Esophagus squamous epithelium (tissue), 5 donors: ENCODE measurements at regions not wholly inside any gene's neighbourhood (a gene's known extent, or its start where the extent isn't known, plus 50 kb on each side); places are given as distances from the start of the nearest gene placed in this dataset.

ENCODE experiments used
- DNase-seq: peaks from one replicate; lab custom pipeline; 2025; lab: John Stamatoyannopoulos, UW
- H3K27ac ChIP-seq, 4 donors: fragments of 200-600 bp; sonication (generic); one replicate each; pipeline ENCODE4 v1.5.1; 2016 to 2019; ENCODE audit warnings: mild to moderate bottlenecking in 1 of 4
- H3K27me3 ChIP-seq, 4 donors: fragments of 200-600 bp; sonication (generic); 1 replicate in 3 of 4; 2 replicates in 1 of 4; pipeline versions ENCODE4 v1.5.1 to v1.6.0; 2017 to 2021; ENCODE audit warnings: antibody characterized with exemption in 1 of 4
- H3K36me3 ChIP-seq, 3 donors: fragments of 200-600 bp; sonication (generic); one replicate each; pipeline ENCODE4 v1.5.1; 2016 to 2019
- H3K4me1 ChIP-seq, 3 donors: fragments of 200-600 bp; sonication (generic); one replicate each; pipeline ENCODE4 v1.5.1; 2017 to 2019
- H3K4me3 ChIP-seq, 4 donors: fragments of 200-600 bp; sonication (generic); 1 replicate in 3 of 4; 2 replicates in 1 of 4; pipeline ENCODE4 v1.5.1; 2016 to 2019; ENCODE audit warnings: mild to moderate bottlenecking in 2 of 4, moderate library complexity in 1 of 4
- H3K9me3 ChIP-seq, 3 donors: fragments of 200-600 bp; sonication (generic); one replicate each; pipeline ENCODE4 v1.5.1; 2016 to 2019
- CTCF ChIP-seq, 6 experiments: fragments of 450-650 bp in 4 of 6; fragments of 200-600 bp in 2 of 6; sonication (generic) in 2 of 6; IDR thresholded peaks; one replicate each; pipeline ENCODE4 v1.5.1; 2016 to 2019; ENCODE audit warnings: antibody characterized with exemption in 6 of 6, mild to moderate bottlenecking in 4 of 6, moderate library complexity in 4 of 6
- POLR2A ChIP-seq, 4 donors: fragments of 450-650 bp; IDR thresholded peaks; one replicate each; pipeline ENCODE4 v1.6.1; 2017; ENCODE audit warnings: antibody characterized with exemption in 4 of 4, mild to moderate bottlenecking in 4 of 4, moderate library complexity in 3 of 4
- WGBS, 2 donors: methylation state at CpG; one replicate each; pipeline ENCODE4 v1.1.5; 2018; 5-methylcytosine and 5-hydroxymethylcytosine counted together
- intact Hi-C: fragments of 100-400 bp; cut with DNase I; formaldehyde crosslinking; loops from one replicate; pipeline ENCODE4 v1.15.0; 2022
- donor health status: DM: yes; HTN: yes; CAD: no.

- Histone ChIP-seq H3K4me3 (no peak overlapping the region), H3K36me3 (no peaks in the 10 kb centered on the region), H3K4me1 (peaks cover 0 to 7% (median 0%) of the 10 kb centered on the region in 3 donors), H3K9me3 (no peaks in the 10 kb centered on the region), H3K27ac (no peak overlapping the region), H3K27me3 (peaks cover 0 to 19% (median 0%) of the 10 kb centered on the region in 4 donors)
- DNase-seq: no peak
- TF ChIP-seq POLR2A (IDR thresholded peaks at IDR 0.05) (no peak), CTCF (IDR thresholded peaks at IDR 0.05) (no peak)
- WGBS, 2 donors: 78 to 84% methylated on average over 5 of the region's 5 CpGs
- intact Hi-C loops: no loop called here
Measured at GRCh38 chr1:212520746-212521145, 87.8 kb upstream of the ATF3 start.

DNA sequence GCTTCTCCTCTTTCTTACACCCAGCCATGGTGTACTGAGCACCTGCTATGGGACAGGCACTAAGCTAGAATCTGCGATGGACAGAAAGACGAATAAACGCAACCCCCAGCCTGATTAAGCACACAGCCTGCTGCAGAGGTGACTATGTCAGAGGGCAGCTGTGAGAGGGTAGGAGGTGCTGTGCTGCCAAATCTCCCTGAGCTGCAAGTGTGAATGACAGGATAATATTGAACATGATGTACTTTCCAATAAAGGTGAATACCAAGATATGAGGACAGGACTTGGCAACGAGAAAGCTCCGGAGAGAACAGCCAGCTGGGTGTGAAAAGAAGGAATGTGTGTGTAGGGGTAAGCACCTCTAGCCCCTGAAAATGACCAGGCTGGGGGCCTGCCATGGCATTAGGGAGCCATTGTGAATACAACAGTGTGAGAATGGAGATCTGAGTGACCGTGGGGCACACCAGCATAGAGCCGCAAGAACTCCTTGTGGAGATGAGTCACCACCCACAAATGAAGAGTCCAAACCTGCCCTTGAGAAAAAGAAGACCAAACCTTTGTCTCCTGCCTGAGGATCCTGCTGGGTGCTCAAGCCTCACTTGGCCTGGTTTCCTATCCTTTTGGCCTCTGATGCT, 83.0 kb upstream of the ATF3 start:
- Histone ChIP-seq H3K36me3 (no peaks in the 10 kb centered on the region), H3K4me1 (no peaks in the 10 kb centered on the region), H3K27me3 (peaks cover 0 to 10% (median 0%) of the 10 kb centered on the region in 4 donors), H3K27ac (no peak overlapping the region), H3K9me3 (no peaks in the 10 kb centered on the region), H3K4me3 (no peak overlapping the region)
- no peak for DNase-seq
- WGBS, 2 donors: 74% methylated on average over 7 of the region's 7 CpGs
- TF ChIP-seq POLR2A (IDR thresholded peaks at IDR 0.05): no peak
- intact Hi-C loops: no loop called here

DNA sequence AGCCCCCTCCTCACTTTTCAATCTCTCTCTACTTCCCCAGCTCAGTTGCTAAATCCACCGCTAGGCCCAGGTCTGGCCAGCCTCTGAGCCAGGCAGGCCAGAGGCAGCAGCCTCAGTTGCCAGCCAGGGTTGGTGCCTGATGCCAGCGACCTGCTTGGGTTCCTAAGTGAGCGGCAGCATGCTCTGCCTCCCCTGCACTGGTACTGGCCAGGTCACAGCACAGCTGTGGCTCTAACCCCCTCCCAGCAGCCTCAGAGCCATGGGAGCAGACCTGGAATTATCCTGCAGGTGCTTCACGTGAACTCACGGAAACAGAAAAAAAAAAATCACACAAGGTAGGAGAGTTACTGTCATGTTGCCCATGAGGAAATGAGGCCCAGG, 82.5 kb upstream of the ATF3 start:
- WGBS, 2 donors: 91 to 100% methylated on average over 2 to 4 of the region's 5 CpGs
- no peak for DNase-seq
- Histone ChIP-seq H3K4me1 (no peaks in the 10 kb centered on the region), H3K27me3 (peaks cover 0 to 10% (median 0%) of the 10 kb centered on the region in 4 donors), H3K36me3 (no peaks in the 10 kb centered on the region), H3K9me3 (no peaks in the 10 kb centered on the region), H3K27ac (no peak overlapping the region), H3K4me3 (no peak overlapping the region)
- intact Hi-C loops: no loop called here
- TF ChIP-seq CTCF (IDR thresholded peaks at IDR 0.05): no peak
- TF ChIP-seq POLR2A (IDR thresholded peaks at IDR 0.05): no peak

DNA sequence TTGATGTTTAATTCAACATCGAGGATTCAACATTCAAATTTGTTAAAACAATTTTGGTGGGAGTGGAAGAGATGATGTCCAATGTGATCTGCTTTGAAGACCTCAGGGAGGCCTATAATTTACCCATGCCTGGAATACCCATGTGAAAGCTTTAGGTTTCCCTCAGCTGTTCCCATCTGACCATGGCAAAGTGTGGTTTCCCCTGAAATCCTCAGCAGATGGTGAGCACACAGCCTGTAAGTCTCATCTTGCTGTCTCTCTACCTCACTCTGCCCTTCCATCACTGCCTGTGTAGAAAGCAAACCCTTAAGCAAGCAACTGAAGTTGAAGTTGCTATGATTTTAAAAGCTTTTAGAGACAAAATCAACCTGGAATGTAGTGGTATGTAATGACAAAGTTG, 80.1 kb upstream of the ATF3 start:
- Histone ChIP-seq H3K9me3 (no peaks in the 10 kb centered on the region), H3K36me3 (no peaks in the 10 kb centered on the region), H3K27ac (no peak overlapping the region), H3K4me1 (no peaks in the 10 kb centered on the region), H3K27me3 (peaks cover 0 to 10% (median 0%) of the 10 kb centered on the region in 4 donors), H3K4me3 (no peak overlapping the region)
- no peak for TF ChIP-seq CTCF (IDR thresholded peaks at IDR 0.05)
- TF ChIP-seq POLR2A (IDR thresholded peaks at IDR 0.05): no peak
- no peak for DNase-seq
- 80 to 93% methylated on average over 1 of the region's 1 CpG for WGBS, 2 donors
- intact Hi-C loops: no loop called here

- TF ChIP-seq CTCF (IDR thresholded peaks at IDR 0.05) (no peak), POLR2A (IDR thresholded peaks at IDR 0.05) (no peak)
- no peak overlapping the region for H3K4me3 ChIP-seq
- intact Hi-C loops: no loop called here
- H3K27me3 ChIP-seq: peaks cover 0 to 10% (median 0%) of the 10 kb centered on the region in 4 donors
- DNase-seq: no peak
- no peaks in the 10 kb centered on the region for H3K4me1 ChIP-seq
- no peaks in the 10 kb centered on the region for H3K36me3 ChIP-seq
- H3K27ac ChIP-seq: no peak overlapping the region
- no peaks in the 10 kb centered on the region for H3K9me3 ChIP-seq
- WGBS, 2 donors: 82 to 90% methylated on average over 5 to 6 of the region's 6 CpGs
Measured at GRCh38 chr1:212529211-212529741, 79.3 kb upstream of the ATF3 start.
